Osteoblast (primary cell): ENCODE measurements at regions not wholly inside any gene's neighbourhood (a gene's known extent, or its start where the extent isn't known, plus 50 kb on each side); places are given as distances from the start of the nearest gene placed in this dataset.

Source experiments
- DNase-seq: peaks from one replicate; pipeline ENCODE4 v3.0.0; 2011; ENCODE audit warnings: low spot score, mixed read lengths; ENCODE audit not compliant: insufficient read length; ENCODE audit errors: missing footprints
- H2AFZ ChIP-seq: 2 replicates; pipeline ENCODE4 v1.6.0; 2011; ENCODE audit warnings: mild to moderate bottlenecking, low read length
- H3K27ac ChIP-seq: 2 replicates; pipeline ENCODE4 v1.5.1; 2011; ENCODE audit warnings: mild to moderate bottlenecking, low read depth, low read length, moderate library complexity
- H3K27me3 ChIP-seq: 2 replicates; pipeline ENCODE4 v1.6.0; 2012; ENCODE audit warnings: mild to moderate bottlenecking, control low read depth, inconsistent platforms, low read length, moderate library complexity; ENCODE audit not compliant: insufficient read depth
- H3K36me3 ChIP-seq: 2 replicates; pipeline ENCODE4 v1.5.1; 2011; ENCODE audit warnings: mild to moderate bottlenecking, low read length, control low read depth, moderate library complexity; ENCODE audit not compliant: insufficient read depth
- H3K4me1 ChIP-seq: 2 replicates; pipeline ENCODE4 v1.5.1; 2011; ENCODE audit warnings: mild to moderate bottlenecking, low read length, control low read depth, moderate library complexity; ENCODE audit not compliant: insufficient read depth
- H3K4me2 ChIP-seq: 2 replicates; pipeline ENCODE4 v1.6.0; 2011; ENCODE audit warnings: mild to moderate bottlenecking, low read length; ENCODE audit not compliant: insufficient read depth
- H3K4me3 ChIP-seq: fragments of 200-600 bp; sonication (generic); 3 replicates; pipeline ENCODE4 v1.5.1; 2012; ENCODE audit warnings: mild to moderate bottlenecking, low read length, inconsistent platforms; ENCODE audit not compliant: insufficient read depth
- H3K79me2 ChIP-seq: 2 replicates; pipeline ENCODE4 v1.6.0; 2012; ENCODE audit warnings: mild to moderate bottlenecking, low read length, control low read depth, inconsistent platforms; ENCODE audit not compliant: insufficient read depth
- H3K9me3 ChIP-seq: 2 replicates; pipeline ENCODE4 v1.5.1; 2011; ENCODE audit warnings: low read depth, low read length, control low read depth
- H4K20me1 ChIP-seq: 2 replicates; pipeline ENCODE4 v1.6.0; 2012; ENCODE audit warnings: mild to moderate bottlenecking, low read length, control low read depth; ENCODE audit not compliant: insufficient read depth
- CTCF ChIP-seq: IDR thresholded peaks from 2 replicates; pipeline ENCODE4 v1.5.1; 2011; ENCODE audit warnings: mild to moderate bottlenecking, low read depth, low read length, moderate library complexity; ENCODE audit errors: extremely low read depth

- TF ChIP-seq CTCF = no peak
- DNase-seq = no peak
- H3K36me3 ChIP-seq = no peaks in the 10 kb centered on the region
- no peaks in the 10 kb centered on the region for H3K9me3 ChIP-seq
- no peak overlapping the region for H3K27ac ChIP-seq
- H3K27me3 ChIP-seq = no peaks in the 10 kb centered on the region
- H3K4me1 ChIP-seq = no peaks in the 10 kb centered on the region
- no peaks in the 10 kb centered on the region for H4K20me1 ChIP-seq
- no peak overlapping the region for H3K4me2 ChIP-seq
- no peaks in the 10 kb centered on the region for H3K79me2 ChIP-seq
- H2AFZ ChIP-seq = no peak overlapping the region
- no peak overlapping the region for H3K4me3 ChIP-seq
Measured at GRCh38 chr5:88094906-88095496, 173.6 kb downstream of the TMEM161B start.

DNA sequence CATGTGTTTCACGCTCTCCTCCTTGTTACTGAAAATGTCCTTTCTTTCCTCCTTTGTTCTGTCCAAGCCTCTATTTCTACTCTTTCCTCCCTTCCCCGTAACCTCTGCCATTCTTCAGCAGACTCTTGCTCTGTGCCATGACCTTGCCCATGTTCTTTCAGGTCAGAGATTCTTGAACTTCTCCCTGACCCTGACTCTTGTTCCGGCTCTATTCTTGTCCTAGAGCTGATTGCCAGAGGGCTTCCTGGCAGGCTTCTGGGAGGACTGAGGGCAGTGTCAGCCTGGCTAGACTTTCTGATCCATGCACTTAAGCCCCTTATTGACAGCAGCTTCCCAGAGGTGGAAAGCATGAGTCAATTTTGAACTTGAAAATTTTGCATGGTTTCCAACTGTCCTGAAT, 174.2 kb downstream of the TMEM161B start:
- no peak overlapping the region for H3K4me2 ChIP-seq
- no peaks in the 10 kb centered on the region for H3K27me3 ChIP-seq
- H3K4me1 ChIP-seq = no peaks in the 10 kb centered on the region
- no peaks in the 10 kb centered on the region for H3K9me3 ChIP-seq
- H3K4me3 ChIP-seq = no peak overlapping the region
- H3K79me2 ChIP-seq = no peaks in the 10 kb centered on the region
- H2AFZ ChIP-seq = no peak overlapping the region
- no peak for TF ChIP-seq CTCF
- no peak for DNase-seq
- H3K27ac ChIP-seq = no peak overlapping the region
- H4K20me1 ChIP-seq = no peaks in the 10 kb centered on the region
- H3K36me3 ChIP-seq = no peaks in the 10 kb centered on the region

DNA sequence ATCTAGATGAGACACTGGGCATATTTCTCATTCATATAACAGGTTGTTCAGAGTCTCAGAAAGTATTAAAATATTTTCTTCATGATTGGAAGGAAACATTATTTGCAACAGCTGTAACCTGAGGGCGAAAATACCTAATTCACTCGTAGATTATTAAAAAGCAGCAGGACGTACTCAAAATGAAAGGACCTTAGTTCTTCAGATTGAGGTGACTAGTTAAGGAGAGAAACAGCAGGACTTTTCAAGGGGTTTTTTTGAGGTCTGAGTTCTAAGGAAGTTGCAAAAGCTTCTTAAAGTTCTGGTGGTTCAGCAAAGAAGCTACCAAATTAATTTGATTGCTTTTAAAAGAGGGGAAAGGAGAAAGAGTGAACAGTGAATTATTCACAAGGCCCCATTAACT, 174.9 kb downstream of the TMEM161B start:
- Histone ChIP-seq H4K20me1 (no peaks in the 10 kb centered on the region), H3K4me2 (no peak overlapping the region), H3K4me1 (no peaks in the 10 kb centered on the region), H3K9me3 (no peaks in the 10 kb centered on the region), H3K36me3 (no peaks in the 10 kb centered on the region), H2AFZ (no peak overlapping the region), H3K79me2 (no peaks in the 10 kb centered on the region), H3K27ac (no peak overlapping the region), H3K4me3 (no peak overlapping the region), H3K27me3 (no peaks in the 10 kb centered on the region)
- no peak for TF ChIP-seq CTCF
- no peak for DNase-seq

GRCh38 chr5:88092958-88093605, 175.6 kb downstream of the TMEM161B start:
- Histone ChIP-seq H3K27me3 (no peaks in the 10 kb centered on the region), H3K4me3 (no peak overlapping the region), H3K79me2 (no peaks in the 10 kb centered on the region), H4K20me1 (no peaks in the 10 kb centered on the region), H2AFZ (no peak overlapping the region), H3K9me3 (no peaks in the 10 kb centered on the region), H3K27ac (no peak overlapping the region), H3K4me1 (no peaks in the 10 kb centered on the region), H3K4me2 (no peak overlapping the region), H3K36me3 (no peaks in the 10 kb centered on the region)
- DNase-seq = peak; percentile 30
- no peak for TF ChIP-seq CTCF
